Mesothelial cell of epicardium (in vitro differentiated cells): ENCODE measurements at regions not wholly inside any gene's neighbourhood (a gene's known extent, or its start where the extent isn't known, plus 50 kb on each side); places are given as distances from the start of the nearest gene placed in this dataset.

Source experiments
- DNase-seq, 2 experiments: peaks; one replicate each; pipeline ENCODE4 v3.0.0; 2021; ENCODE audit warnings: low spot score in 2 of 2; ENCODE audit not compliant: unreplicated experiment in 2 of 2
- H3K27ac Mint-ChIP-seq: 2 replicates; pipeline ENCODE4 v1.8.0; 2021; ENCODE audit warnings: mixed read lengths
- H3K27me3 Mint-ChIP-seq: 2 replicates; pipeline ENCODE4 v1.8.0; 2021; ENCODE audit warnings: low read depth, mixed read lengths
- H3K36me3 Mint-ChIP-seq: 2 replicates; pipeline ENCODE4 v1.8.0; 2021; ENCODE audit warnings: mixed read lengths
- H3K4me1 Mint-ChIP-seq: 2 replicates; pipeline ENCODE4 v1.8.0; 2021; ENCODE audit warnings: mixed read lengths
- H3K4me3 Mint-ChIP-seq: 2 replicates; pipeline ENCODE4 v1.8.0; 2021; ENCODE audit warnings: mild to moderate bottlenecking, moderate library complexity, mixed read lengths
- H3K9me3 Mint-ChIP-seq: 2 replicates; pipeline ENCODE4 v1.8.0; 2021; ENCODE audit warnings: mixed read lengths
- TF ChIP-seq, protein P1 (sequence below): fragments of 200-600 bp; sonication (generic); IDR thresholded peaks from one replicate; pipeline ENCODE4 v1.5.0; 2021; ENCODE audit warnings: antibody characterized with exemption; ENCODE audit not compliant: unreplicated experiment

DNA sequence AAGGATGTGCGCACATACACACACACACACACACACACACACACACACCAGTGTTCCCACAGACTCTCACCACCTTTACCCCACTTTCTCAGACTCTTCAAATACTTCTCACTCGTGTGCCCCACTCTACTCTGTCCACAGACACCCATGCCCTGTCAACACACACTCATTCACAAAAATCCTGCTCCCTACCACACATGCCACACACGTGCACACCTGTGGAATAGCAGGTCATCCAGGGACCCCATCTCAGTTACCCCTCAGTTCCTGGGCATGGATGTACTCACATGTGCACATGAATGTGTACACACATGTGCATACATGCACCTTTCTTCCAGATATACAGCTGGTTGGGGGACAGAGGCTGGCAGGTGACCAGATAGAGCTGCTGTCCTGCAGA is 142.9 kb downstream of the EMX2 start:
- TF ChIP-seq, protein P1, sequence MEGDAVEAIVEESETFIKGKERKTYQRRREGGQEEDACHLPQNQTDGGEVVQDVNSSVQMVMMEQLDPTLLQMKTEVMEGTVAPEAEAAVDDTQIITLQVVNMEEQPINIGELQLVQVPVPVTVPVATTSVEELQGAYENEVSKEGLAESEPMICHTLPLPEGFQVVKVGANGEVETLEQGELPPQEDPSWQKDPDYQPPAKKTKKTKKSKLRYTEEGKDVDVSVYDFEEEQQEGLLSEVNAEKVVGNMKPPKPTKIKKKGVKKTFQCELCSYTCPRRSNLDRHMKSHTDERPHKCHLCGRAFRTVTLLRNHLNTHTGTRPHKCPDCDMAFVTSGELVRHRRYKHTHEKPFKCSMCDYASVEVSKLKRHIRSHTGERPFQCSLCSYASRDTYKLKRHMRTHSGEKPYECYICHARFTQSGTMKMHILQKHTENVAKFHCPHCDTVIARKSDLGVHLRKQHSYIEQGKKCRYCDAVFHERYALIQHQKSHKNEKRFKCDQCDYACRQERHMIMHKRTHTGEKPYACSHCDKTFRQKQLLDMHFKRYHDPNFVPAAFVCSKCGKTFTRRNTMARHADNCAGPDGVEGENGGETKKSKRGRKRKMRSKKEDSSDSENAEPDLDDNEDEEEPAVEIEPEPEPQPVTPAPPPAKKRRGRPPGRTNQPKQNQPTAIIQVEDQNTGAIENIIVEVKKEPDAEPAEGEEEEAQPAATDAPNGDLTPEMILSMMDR = no peak
- Mint-ChIP-seq H3K27ac (no peak overlapping the region), H3K4me1 (peaks cover 2% of the 10 kb centered on the region), H3K36me3 (no peaks in the 10 kb centered on the region), H3K4me3 (no peak overlapping the region), H3K27me3 (peaks cover 54% of the 10 kb centered on the region), H3K9me3 (no peaks in the 10 kb centered on the region)
- DNase-seq = no peak

DNA sequence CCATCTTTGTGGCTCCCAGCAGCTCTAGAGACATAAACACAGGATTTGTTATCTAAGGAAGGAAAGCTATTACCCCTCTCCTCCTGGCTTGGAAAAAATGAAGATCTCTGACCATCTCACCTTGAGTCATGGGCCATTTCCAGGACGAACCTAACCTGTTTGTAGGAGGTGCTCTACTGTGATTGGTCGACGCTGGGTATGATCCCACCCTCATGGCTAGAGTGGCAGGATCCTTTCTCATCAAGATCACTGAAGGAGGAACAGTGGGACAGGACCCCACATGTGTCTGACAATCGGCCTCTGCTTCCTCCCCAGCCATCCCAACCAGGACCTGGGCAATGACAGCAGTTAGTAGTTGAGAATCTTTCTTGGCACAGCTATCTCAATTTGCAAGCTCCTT is 144.1 kb downstream of the EMX2 start:
- no peaks in the 10 kb centered on the region for H3K9me3 Mint-ChIP-seq
- peaks cover 52% of the 10 kb centered on the region for H3K27me3 Mint-ChIP-seq
- H3K4me1 Mint-ChIP-seq = peaks cover 2% of the 10 kb centered on the region
- H3K36me3 Mint-ChIP-seq = no peaks in the 10 kb centered on the region
- TF ChIP-seq, protein P1 = no peak
- no peak overlapping the region for H3K4me3 Mint-ChIP-seq
- no peak for DNase-seq
- H3K27ac Mint-ChIP-seq = no peak overlapping the region

DNA sequence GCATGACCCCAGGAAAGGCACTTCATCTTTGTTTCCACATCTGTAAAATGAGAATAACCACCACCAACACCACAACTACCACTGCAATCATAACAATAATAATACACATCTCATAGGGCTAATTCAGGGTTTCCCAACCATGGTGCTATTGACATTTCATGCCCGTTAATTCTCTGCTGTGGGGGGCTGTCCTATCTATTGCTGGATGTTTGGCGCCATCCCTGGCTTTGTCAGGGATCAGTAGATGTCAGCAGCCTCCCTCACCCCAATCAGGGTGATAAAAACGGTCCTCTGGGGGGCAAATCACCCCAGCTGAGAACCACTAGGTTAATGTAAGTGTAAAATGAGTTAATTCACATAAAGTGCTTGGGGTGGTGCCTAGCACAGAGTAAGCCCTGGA is 145.8 kb downstream of the EMX2 start:
- no peak for DNase-seq
- H3K27ac Mint-ChIP-seq = no peak overlapping the region
- no peaks in the 10 kb centered on the region for H3K36me3 Mint-ChIP-seq
- H3K27me3 Mint-ChIP-seq = peaks cover 59% of the 10 kb centered on the region
- no peaks in the 10 kb centered on the region for H3K9me3 Mint-ChIP-seq
- H3K4me3 Mint-ChIP-seq = no peak overlapping the region
- TF ChIP-seq, protein P1 = no peak
- H3K4me1 Mint-ChIP-seq = peaks cover 2% of the 10 kb centered on the region

DNA sequence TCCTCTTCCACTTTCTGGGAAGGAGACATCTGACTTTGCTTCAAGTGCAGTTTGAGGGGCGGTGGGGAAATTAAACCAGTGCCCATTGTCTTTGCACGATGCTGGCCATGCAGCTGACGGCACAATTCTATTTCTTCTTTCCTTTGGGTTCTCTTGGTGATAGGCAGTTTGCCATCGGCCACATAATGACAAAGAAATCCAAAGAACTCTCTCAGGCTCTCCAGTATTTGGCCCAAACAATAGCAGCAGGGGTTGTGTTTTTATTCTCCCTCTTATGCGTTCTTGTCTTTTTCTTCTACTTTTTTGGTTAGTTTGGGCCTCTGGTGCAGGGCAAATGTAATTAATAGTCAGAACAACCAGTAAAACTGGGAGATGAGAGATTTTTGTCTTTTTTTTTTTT is 147.0 kb downstream of the EMX2 start:
- Mint-ChIP-seq H3K4me1 (peaks cover 2% of the 10 kb centered on the region), H3K27me3 (peaks cover 69% of the 10 kb centered on the region), H3K9me3 (no peaks in the 10 kb centered on the region), H3K27ac (no peak overlapping the region), H3K4me3 (no peak overlapping the region), H3K36me3 (no peaks in the 10 kb centered on the region)
- TF ChIP-seq, protein P1 = no peak
- no peak for DNase-seq

DNA sequence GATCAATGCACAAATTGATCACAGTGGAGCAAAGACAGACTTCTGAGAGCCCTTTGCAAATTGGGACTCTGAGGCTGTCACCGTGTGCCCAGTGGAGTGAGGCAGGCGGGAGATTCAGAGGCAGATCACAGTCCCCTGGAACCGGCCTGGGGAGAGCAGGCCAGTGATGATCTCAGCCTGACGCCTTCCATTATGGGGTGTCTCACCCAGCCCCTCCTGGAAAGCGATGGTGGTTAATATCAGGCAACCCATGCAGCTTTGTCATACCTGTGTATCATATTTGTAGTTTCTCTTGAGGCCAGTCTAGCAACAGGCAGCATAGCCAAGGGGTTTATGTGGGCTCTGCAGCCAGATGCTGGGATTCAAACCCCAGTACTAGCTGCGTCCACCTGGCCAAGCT is 147.8 kb downstream of the EMX2 start:
- H3K4me1 Mint-ChIP-seq = peaks cover 2% of the 10 kb centered on the region
- no peak overlapping the region for H3K27ac Mint-ChIP-seq
- H3K4me3 Mint-ChIP-seq = no peak overlapping the region
- peaks cover 69% of the 10 kb centered on the region for H3K27me3 Mint-ChIP-seq
- DNase-seq = no peak
- H3K9me3 Mint-ChIP-seq = no peaks in the 10 kb centered on the region
- no peaks in the 10 kb centered on the region for H3K36me3 Mint-ChIP-seq
- TF ChIP-seq, protein P1 = no peak

DNA sequence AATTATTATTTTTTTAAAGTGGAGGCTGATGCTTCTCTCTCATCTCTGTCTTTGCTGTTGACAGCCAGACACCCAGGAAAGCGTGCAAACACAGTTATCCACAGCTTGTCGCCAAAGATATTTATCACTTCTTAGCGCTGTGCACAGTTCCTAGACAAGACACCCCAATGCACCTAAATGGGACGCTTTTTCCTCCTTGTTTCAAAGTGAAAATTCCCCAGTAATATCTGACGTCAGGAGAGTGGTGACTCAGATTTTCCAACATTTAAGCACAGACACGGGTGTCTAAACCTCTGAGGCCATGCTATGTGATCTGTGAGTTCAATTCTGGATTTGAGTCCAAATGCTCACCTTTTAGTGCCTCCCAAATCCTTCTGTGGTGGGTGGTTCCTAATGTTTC is 151.6 kb downstream of the EMX2 start:
- Mint-ChIP-seq H3K36me3 (no peaks in the 10 kb centered on the region), H3K9me3 (peaks cover 4% of the 10 kb centered on the region), H3K27ac (no peak overlapping the region), H3K4me1 (no peaks in the 10 kb centered on the region), H3K27me3 (peaks cover 51% of the 10 kb centered on the region), H3K4me3 (no peak overlapping the region)
- no peak for DNase-seq
- TF ChIP-seq, protein P1 = no peak
